CD4-positive, alpha-beta T cell treated with Interleukin-4 for 4 hours (primary cell): ENCODE measurements at regions not wholly inside any gene's neighbourhood (a gene's known extent, or its start where the extent isn't known, plus 50 kb on each side); places are given as distances from the start of the nearest gene placed in this dataset.
"Not testable (repeated sequence)": the region's sequence is repeated elsewhere in the genome, so short reads cannot be mapped to it uniquely, and the experiment has no call there.

Source experiments
- DNase-seq: peaks from one replicate; pipeline ENCODE4 v3.0.0-alpha.2; 2020

- no peak for DNase-seq
Observed at GRCh38 chr9:106450549-106450948, 412.4 kb upstream of the ZNF462 start.

GRCh38 chr9:106451223-106451622, 411.7 kb upstream of the ZNF462 start:
- no peak for DNase-seq

GRCh38 chr9:106456581-106456980, 406.4 kb upstream of the ZNF462 start:
- no peak for DNase-seq

GRCh38 chr9:106467113-106467864, 395.7 kb upstream of the ZNF462 start:
- DNase-seq: no peak

- DNase-seq: no peak
Observed at GRCh38 chr9:106467865-106468164, 395.2 kb upstream of the ZNF462 start.

GRCh38 chr9:106468431-106468830, 394.5 kb upstream of the ZNF462 start:
- DNase-seq: no peak

GRCh38 chr9:106478312-106478711, 384.7 kb upstream of the ZNF462 start:
- no peak for DNase-seq

- DNase-seq: no peak
Observed at GRCh38 chr9:106478727-106479126, 384.2 kb upstream of the ZNF462 start.

- DNase-seq: no peak
Observed at GRCh38 chr9:106479679-106480078, 383.3 kb upstream of the ZNF462 start.

- DNase-seq: no peak
Observed at GRCh38 chr9:106481013-106481609, 381.9 kb upstream of the ZNF462 start.

GRCh38 chr9:106482733-106483132, 380.2 kb upstream of the ZNF462 start:
- DNase-seq: no peak

GRCh38 chr9:106486685-106487084, 376.3 kb upstream of the ZNF462 start:
- DNase-seq: no peak

- DNase-seq: no peak
Observed at GRCh38 chr9:106487266-106487665, 375.7 kb upstream of the ZNF462 start.

GRCh38 chr9:106492126-106492525, 370.8 kb upstream of the ZNF462 start:
- DNase-seq: not testable (repeated sequence)

GRCh38 chr9:106500171-106500570, 362.8 kb upstream of the ZNF462 start:
- DNase-seq: no peak

- not testable (repeated sequence) for DNase-seq
Observed at GRCh38 chr9:106501210-106501609, 361.8 kb upstream of the ZNF462 start.

GRCh38 chr9:106502930-106503329, 360.0 kb upstream of the ZNF462 start:
- DNase-seq: no peak

GRCh38 chr9:106503759-106504158, 359.2 kb upstream of the ZNF462 start:
- no peak for DNase-seq

- DNase-seq: no peak
Observed at GRCh38 chr9:106526716-106527204, 336.2 kb upstream of the ZNF462 start.

- DNase-seq: no peak
Observed at GRCh38 chr9:106528158-106528557, 334.8 kb upstream of the ZNF462 start.

GRCh38 chr9:106529616-106530015, 333.4 kb upstream of the ZNF462 start:
- no peak for DNase-seq

- no peak for DNase-seq
Observed at GRCh38 chr9:106531491-106531890, 331.5 kb upstream of the ZNF462 start.

- no peak for DNase-seq
Observed at GRCh38 chr9:106532306-106533015, 330.5 kb upstream of the ZNF462 start.

GRCh38 chr9:106534800-106535199, 328.2 kb upstream of the ZNF462 start:
- DNase-seq: no peak
